Panc1 (cell line): ENCODE measurements at regions not wholly inside any gene's neighbourhood (a gene's known extent, or its start where the extent isn't known, plus 50 kb on each side); places are given as distances from the start of the nearest gene placed in this dataset.
"Not testable (repeated sequence)": the region's sequence is repeated elsewhere in the genome, so short reads cannot be mapped to it uniquely, and the experiment has no call there.

Experiments used
- ATAC-seq: fragments of 200-7000 bp; cut with Tn5 transposase; 2 replicates; pipeline ENCODE4 v1.9.1; 2020; ENCODE audit warnings: mild to moderate bottlenecking, moderate library complexity
- BruUV-seq: library from RNA; stranded (reverse); fragments of 400-500 nt; replicated peaks from 2 replicates; lab custom pipeline; 2021; lab: Mats Ljungman, UMichigan
- CTCF ChIA-PET: fragments of 300-600 bp; sonication (Branson Sonifier 250); formaldehyde crosslinking; loops from one replicate; lab custom pipeline; 2022; ENCODE audit warnings: antibody characterized with exemption; lab: Charles Lee
- POLR2A ChIA-PET: fragments of 300-600 bp; sonication (Branson Sonifier 250); formaldehyde crosslinking; loops from one replicate; lab custom pipeline; 2022; ENCODE audit warnings: antibody characterized with exemption; lab: Charles Lee
- DNase-seq: peaks from one replicate; pipeline ENCODE4 v3.0.0-alpha.2; 2010; ENCODE audit warnings: low read depth, low spot score
- H3K27ac ChIP-seq: 2 replicates; pipeline ENCODE4 v1.5.1; 2011; ENCODE audit warnings: mild to moderate bottlenecking, low read length, inconsistent platforms
- H3K27me3 ChIP-seq: fragments of 200-500 bp; sonication (Bioruptor generic); 2 replicates; pipeline ENCODE4 v1.6.0; 2014; ENCODE audit warnings: low read length, inconsistent platforms; ENCODE audit not compliant: control insufficient read depth, insufficient read depth
- H3K36me3 ChIP-seq: fragments of 200-500 bp; sonication (Bioruptor generic); 2 replicates; pipeline ENCODE4 v1.5.1; 2014; ENCODE audit warnings: inconsistent platforms, mild to moderate bottlenecking, low read length, moderate library complexity; ENCODE audit not compliant: control insufficient read depth, insufficient read depth
- H3K4me1 ChIP-seq: 2 replicates; pipeline ENCODE4 v1.5.1; 2011; ENCODE audit warnings: inconsistent platforms, mild to moderate bottlenecking, low read length, moderate library complexity; ENCODE audit not compliant: control insufficient read depth, insufficient read depth
- H3K4me3 ChIP-seq, 2 experiments: 2 replicates each; pipeline ENCODE4 v1.5.1; 2011 to 2012; ENCODE audit warnings: low read depth in 2 of 2, low read length in 2 of 2, mild to moderate bottlenecking in 2 of 2, inconsistent platforms in 1 of 2, moderate library complexity in 1 of 2
- H3K9me3 ChIP-seq: fragments of 200-500 bp; sonication (Bioruptor generic); 2 replicates; pipeline ENCODE4 v1.5.1; 2014; ENCODE audit warnings: low read depth, mild to moderate bottlenecking, inconsistent platforms, low read length, moderate library complexity; ENCODE audit not compliant: control insufficient read depth, insufficient read depth
- CTCF ChIP-seq: fragments of 450-650 bp; IDR thresholded peaks from 2 replicates; pipeline ENCODE4 v1.5.1; 2017; ENCODE audit warnings: mild to moderate bottlenecking
- POLR2AphosphoS5 ChIP-seq: IDR thresholded peaks from 2 replicates; pipeline ENCODE4 v1.6.1; 2012; ENCODE audit warnings: mild to moderate bottlenecking, low read depth, low read length, moderate library complexity
- REST ChIP-seq, 2 experiments: IDR thresholded peaks; 2 replicates each; pipeline ENCODE4 v1.6.1; 2011 to 2012; ENCODE audit warnings: low read depth in 2 of 2, control low read depth in 1 of 2, low read length in 1 of 2, mild to moderate bottlenecking in 1 of 2, moderate library complexity in 1 of 2; ENCODE audit not compliant: insufficient read depth in 1 of 2
- SIN3A ChIP-seq: IDR thresholded peaks from 2 replicates; pipeline ENCODE4 v1.6.1; 2012; ENCODE audit warnings: low read depth, mild to moderate bottlenecking, low read length, moderate library complexity, borderline replicate concordance; ENCODE audit not compliant: insufficient read depth
- TCF7L2 ChIP-seq: IDR thresholded peaks from 2 replicates; pipeline ENCODE4 v1.6.1; 2011; ENCODE audit warnings: mild to moderate bottlenecking, low read depth, low read length, inconsistent platforms
- in situ Hi-C: cut with HindIII; loops from 2 replicates; pipeline ENCODE4 v1.10.0; 2016; ENCODE audit warnings: low sequenced_read_pairs, low pct_unique_long_range_greater_than_20kb
- intact Hi-C: fragments of 100-400 bp; cut with micrococcal nuclease; formaldehyde crosslinking; loops from one replicate; pipeline ENCODE4 v1.10.0; 2022; ENCODE audit not compliant: unreplicated experiment

- in situ Hi-C loops, result no loop called here
- DNase-seq (no peak), ATAC-seq (no peak)
- H3K27ac ChIP-seq, result no peak overlapping the region
- ChIA-PET POLR2A (no interaction called here), CTCF (no interaction called here)
- BruUV-seq, result no TSS peak
- H3K9me3 ChIP-seq, result no peaks in the 10 kb centered on the region
- no peak overlapping the region for H3K4me3 ChIP-seq
- no peaks in the 10 kb centered on the region for H3K27me3 ChIP-seq
- no peaks in the 10 kb centered on the region for H3K4me1 ChIP-seq
- intact Hi-C loops, result no loop called here
- no peak for TF ChIP-seq CTCF
- no peak for TF ChIP-seq POLR2AphosphoS5
- no peak for TF ChIP-seq TCF7L2
- no peak for TF ChIP-seq REST (IDR thresholded peaks at IDR 0.05; ENCODE audit: insufficient read depth in 1 of 2, low read depth in 2 of 2, low read length in 1 of 2)
- TF ChIP-seq SIN3A, result no peak
- peaks cover 36% of the 10 kb centered on the region for H3K36me3 ChIP-seq
Observed at GRCh38 chr7:67311901-67312300, 315.3 kb downstream of the TYW1 start.

- BruUV-seq, result no TSS peak
- H3K27ac ChIP-seq, result no peak overlapping the region
- no peaks in the 10 kb centered on the region for H3K9me3 ChIP-seq
- in situ Hi-C loops, result no loop called here
- ChIA-PET POLR2A (no interaction called here), CTCF (no interaction called here)
- H3K4me3 ChIP-seq, result no peak overlapping the region
- DNase-seq (no peak), ATAC-seq (no peak)
- intact Hi-C loops, result no loop called here
- H3K27me3 ChIP-seq, result no peaks in the 10 kb centered on the region
- no peaks in the 10 kb centered on the region for H3K4me1 ChIP-seq
- peaks cover 32% of the 10 kb centered on the region for H3K36me3 ChIP-seq
- TF ChIP-seq SIN3A (no peak), POLR2AphosphoS5 (no peak), REST (IDR thresholded peaks at IDR 0.05; ENCODE audit: insufficient read depth in 1 of 2, low read depth in 2 of 2, low read length in 1 of 2) (no peak), CTCF (no peak), TCF7L2 (no peak)
Observed at GRCh38 chr7:67313213-67313612, 316.6 kb downstream of the TYW1 start.

GRCh38 chr7:67316902-67317301 lies 320.3 kb downstream of the TYW1 start:
- DNase-seq, H3K9me3 ChIP-seq, ATAC-seq, in situ Hi-C loops, H3K27ac ChIP-seq, BruUV-seq, H3K4me3 ChIP-seq, intact Hi-C loops, H3K4me1 ChIP-seq, CTCF ChIA-PET, H3K27me3 ChIP-seq: not testable (repeated sequence)
- POLR2A ChIA-PET, result interaction anchor here (0.6 to 0.7 kb wide), 2 partner anchors 735 to 1055 kb away, joined by 4 to 5 read pairs; no protein-coding TSS in a partner anchor
- peaks cover 16% of the 10 kb centered on the region; the same call in 1 of the 2 replicates for H3K36me3 ChIP-seq

- POLR2A ChIA-PET, intact Hi-C loops: not testable (repeated sequence)
Observed at GRCh38 chr7:67328257-67328656, 331.6 kb downstream of the TYW1 start.

More at GRCh38 chr7:67328257-67328656, 331.6 kb downstream of the TYW1 start:
- 0 out of 2 replicates have a peak, but pooled peaks have one; percentile 12 for ATAC-seq
- H3K27me3 ChIP-seq, H3K27ac ChIP-seq, H3K9me3 ChIP-seq, in situ Hi-C loops, H3K36me3 ChIP-seq, DNase-seq, CTCF ChIA-PET, H3K4me1 ChIP-seq, H3K4me3 ChIP-seq, BruUV-seq: not testable (repeated sequence)
